AG04450 (cell line): ENCODE measurements at regions not wholly inside any gene's neighbourhood (a gene's known extent, or its start where the extent isn't known, plus 50 kb on each side); places are given as distances from the start of the nearest gene placed in this dataset.

Source experiments
- CTCF ChIA-PET: fragments of 300-600, 350-600 bp; formaldehyde crosslinking; extraction: SDS; loops from one replicate; lab custom pipeline; 2022; ENCODE audit warnings: antibody characterized with exemption, inconsistent platforms; lab: Charles Lee
- POLR2A ChIA-PET: fragments of 350-600 bp; formaldehyde crosslinking; extraction: SDS; loops from one replicate; lab custom pipeline; 2021; ENCODE audit warnings: antibody characterized with exemption, inconsistent platforms; lab: Yijun Ruan, JAX
- DNase-seq: peaks from one replicate; pipeline ENCODE4 v3.0.0-alpha.2; 2011; ENCODE audit warnings: low read depth, low spot score
- H3K27ac ChIP-seq: one replicate; pipeline ENCODE4 v1.5.1; 2012; ENCODE audit warnings: low read depth, low read length, control low read depth
- H3K27me3 ChIP-seq: one replicate; pipeline ENCODE4 v1.6.0; 2012; ENCODE audit warnings: low read length; ENCODE audit not compliant: control insufficient read depth, insufficient read depth
- H3K4me3 ChIP-seq: 2 replicates; pipeline ENCODE4 v1.5.1; 2011; ENCODE audit warnings: mild to moderate bottlenecking, low read depth, low read length, control low read depth
- H3K9me3 ChIP-seq: 2 replicates; pipeline ENCODE4 v1.5.1; 2012; ENCODE audit warnings: low read length; ENCODE audit not compliant: control insufficient read depth, insufficient read depth
- CTCF ChIP-seq: IDR thresholded peaks from 2 replicates; pipeline ENCODE4 v1.5.1; 2011; ENCODE audit warnings: low read depth, low read length, control low read depth, inconsistent platforms

GRCh38 chr12:46443594-46444263 is 71.2 kb upstream of the SLC38A2 start:
- POLR2A ChIA-PET, result no interaction called here
- Histone ChIP-seq H3K27ac (no peak overlapping the region), H3K9me3 (no peaks in the 10 kb centered on the region; the same call in 1 of the 2 replicates), H3K27me3 (no peaks in the 10 kb centered on the region), H3K4me3 (no peak overlapping the region)
- CTCF ChIA-PET, result no interaction called here
- no peak for TF ChIP-seq CTCF
- DNase-seq, result no peak

GRCh38 chr12:46442738-46443137 is 70.2 kb upstream of the SLC38A2 start:
- ChIA-PET POLR2A (interaction anchor here (0.7 kb wide), 1 partner anchor 217 kb away, joined by 4 read pairs; no protein-coding TSS in a partner anchor), CTCF (interaction anchor here (0.7 kb wide), 1 partner anchor 217 kb away, joined by 3 read pairs; no protein-coding TSS in a partner anchor)
- Histone ChIP-seq H3K27ac (peak overlapping the region; percentile 22), H3K4me3 (no peak overlapping the region), H3K27me3 (no peaks in the 10 kb centered on the region), H3K9me3 (no peaks in the 10 kb centered on the region; the same call in 1 of the 2 replicates)
- no peak for DNase-seq
- TF ChIP-seq CTCF, result no peak

- Histone ChIP-seq H3K27ac (peak overlapping the region; percentile 22), H3K9me3 (no peaks in the 10 kb centered on the region), H3K4me3 (no peak overlapping the region), H3K27me3 (no peaks in the 10 kb centered on the region)
- ChIA-PET CTCF (interaction anchor here (0.7 kb wide), 1 partner anchor 217 kb away, joined by 3 read pairs; no protein-coding TSS in a partner anchor), POLR2A (interaction anchor here (0.7 kb wide), 1 partner anchor 217 kb away, joined by 4 read pairs; no protein-coding TSS in a partner anchor)
- no peak for TF ChIP-seq CTCF
- DNase-seq, result no peak
Observed at GRCh38 chr12:46442239-46442638, 69.7 kb upstream of the SLC38A2 start.

- no peak overlapping the region for H3K4me3 ChIP-seq
- ChIA-PET POLR2A (no interaction called here), CTCF (no interaction called here)
- H3K27me3 ChIP-seq, result no peaks in the 10 kb centered on the region
- TF ChIP-seq CTCF, result no peak
- H3K9me3 ChIP-seq, result no peaks in the 10 kb centered on the region
- no peak for DNase-seq
- H3K27ac ChIP-seq, result no peak overlapping the region
Observed at GRCh38 chr12:46439793-46440511, 67.4 kb upstream of the SLC38A2 start.
